NT2/D1 (cell line): ENCODE measurements at regions not wholly inside any gene's neighbourhood (a gene's known extent, or its start where the extent isn't known, plus 50 kb on each side); places are given as distances from the start of the nearest gene placed in this dataset.

Experiments
- YY1 ChIP-seq: IDR thresholded peaks from 2 replicates; pipeline ENCODE4 v1.6.1; 2011; ENCODE audit not compliant: insufficient read length, insufficient read depth
- ZNF274 ChIP-seq: IDR thresholded peaks from 2 replicates; pipeline ENCODE4 v1.6.1; 2011; ENCODE audit warnings: mild to moderate bottlenecking, low read depth, low read length

GRCh38 chr22:34475886-34476285, 555.6 kb upstream of the LARGE1 start:
- no peak for TF ChIP-seq YY1
- TF ChIP-seq ZNF274: no peak
